ENCODE measurements at regions not wholly inside any gene's neighbourhood (a gene's known extent, or its start where the extent isn't known, plus 50 kb on each side); places are given as distances from the start of the nearest gene placed in this dataset.
"Not testable (repeated sequence)": the region's sequence is repeated elsewhere in the genome, so short reads cannot be mapped to it uniquely, and the experiment has no call there.

DNA sequence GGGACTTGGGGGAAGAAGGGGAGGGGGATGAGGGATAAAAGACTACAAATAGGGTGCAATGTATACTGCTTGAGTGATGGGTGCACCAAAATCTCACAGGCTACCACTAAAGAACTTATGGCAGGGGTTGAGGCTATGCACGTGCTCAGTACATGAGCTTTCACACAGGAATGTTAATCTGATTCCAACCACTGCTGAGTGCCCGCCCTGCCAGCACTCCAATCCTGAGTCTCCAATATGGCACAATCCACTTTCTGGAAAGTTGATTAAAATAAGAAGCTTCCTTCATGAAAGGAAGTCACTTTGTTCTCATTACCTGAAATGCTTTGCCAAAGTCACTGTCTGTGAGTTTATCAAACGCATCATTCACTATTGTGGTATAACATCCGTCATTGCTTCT, 463.0 kb downstream of the IRS2 start:
- no peak for DNase-seq
- Mint-ChIP-seq H3K4me1 (no peaks in the 10 kb centered on the region), H3K27me3 (ENCODE audit: low read depth in 3 of 3) (peaks cover 0 to 9% (median 7%) of the 10 kb centered on the region in 3 donors), H3K36me3 (no peaks in the 10 kb centered on the region), H3K27ac (no peak overlapping the region), H3K9me3 (no peaks in the 10 kb centered on the region), H3K4me3 (no peak overlapping the region)

DNA sequence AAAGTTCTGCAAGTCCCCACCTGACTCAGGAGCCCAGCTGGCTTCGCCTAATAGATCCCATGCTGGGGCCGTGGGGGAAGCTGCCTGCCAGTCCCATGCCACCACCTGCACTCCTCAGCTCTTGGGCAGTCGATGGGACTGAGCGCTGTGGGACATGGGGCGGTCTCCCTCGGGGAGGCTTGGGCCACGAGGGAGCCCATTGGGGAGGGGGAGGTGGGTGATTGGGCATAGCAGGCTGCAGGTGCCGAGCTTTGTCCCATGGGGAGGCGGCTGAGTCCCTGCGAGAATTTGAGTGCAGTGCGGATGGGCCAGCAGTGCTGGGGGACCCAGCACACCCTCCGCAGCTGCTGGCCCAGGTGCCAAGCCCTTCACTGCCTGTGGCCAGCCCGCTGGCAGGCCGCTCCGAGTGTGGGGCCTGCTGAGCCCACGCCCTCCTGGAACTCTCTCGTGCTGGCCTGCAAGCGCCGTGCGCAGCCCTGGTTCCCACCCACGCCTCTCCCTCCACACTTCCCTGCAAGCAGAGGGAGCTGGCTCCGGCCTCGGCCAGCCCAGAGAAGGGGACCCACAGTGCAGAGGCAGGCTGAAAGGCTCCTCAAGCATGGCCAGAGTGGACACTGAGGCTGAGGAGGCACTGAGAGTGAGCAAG, 467.3 kb downstream of the IRS2 start:
- Mint-ChIP-seq H3K4me1 (no peaks in the 10 kb centered on the region), H3K4me3 (no peak overlapping the region), H3K27me3 (ENCODE audit: low read depth in 3 of 3) (peaks cover 2 to 5% (median 2%) of the 10 kb centered on the region in 3 donors), H3K9me3 (peaks cover 0 to 5% (median 0%) of the 10 kb centered on the region in 6 donors), H3K36me3 (no peaks in the 10 kb centered on the region), H3K27ac (no peak overlapping the region)
- no peak for DNase-seq

DNA sequence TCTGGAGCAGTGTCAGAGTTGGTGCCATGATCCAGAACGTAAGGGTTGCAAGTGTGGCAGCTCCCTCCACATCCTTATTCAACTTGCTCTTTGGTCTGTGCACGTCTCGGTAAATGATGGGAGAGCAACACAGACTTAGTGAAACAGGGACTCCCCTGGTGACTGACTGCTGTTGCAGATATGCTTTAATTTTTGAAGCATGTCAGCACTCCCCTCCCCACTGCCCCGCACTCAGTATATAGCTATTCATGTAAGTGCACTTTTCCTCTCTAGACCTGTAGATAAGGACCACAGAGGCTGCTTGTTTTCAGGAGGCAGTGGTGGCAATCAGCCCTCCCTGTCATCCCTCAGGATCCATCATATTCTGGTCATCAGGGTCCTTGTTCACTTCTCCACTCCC, 470.9 kb downstream of the IRS2 start:
- H3K27me3 Mint-ChIP-seq (ENCODE audit: low read depth in 3 of 3), result peaks cover 2 to 4% (median 2%) of the 10 kb centered on the region in 3 donors
- DNase-seq, result no peak
- no peaks in the 10 kb centered on the region for H3K4me1 Mint-ChIP-seq
- no peak overlapping the region for H3K27ac Mint-ChIP-seq
- H3K9me3 Mint-ChIP-seq, result peaks cover 0 to 5% (median 0%) of the 10 kb centered on the region in 6 donors
- no peaks in the 10 kb centered on the region for H3K36me3 Mint-ChIP-seq
- no peak overlapping the region for H3K4me3 Mint-ChIP-seq

DNA sequence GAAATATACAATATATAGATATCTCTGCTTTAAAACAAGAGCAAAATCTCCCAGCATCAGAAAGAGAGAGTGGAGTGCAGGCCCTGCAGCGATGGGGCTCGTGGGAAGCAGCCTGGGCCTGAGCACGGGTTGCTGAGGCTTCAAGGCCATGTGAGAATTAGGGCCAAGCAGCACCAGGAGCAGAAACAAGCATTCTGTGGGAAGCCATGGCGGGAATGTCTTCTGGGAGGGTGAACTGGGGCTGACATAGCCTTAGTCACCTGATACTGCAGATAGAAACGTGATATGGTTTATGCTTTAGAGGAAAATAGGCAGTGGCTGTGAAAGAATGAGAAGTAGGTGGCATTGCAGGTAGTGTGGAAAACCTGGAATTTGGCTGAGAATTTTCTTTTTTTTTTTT, 472.3 kb downstream of the IRS2 start:
- no peak for DNase-seq
- Mint-ChIP-seq H3K27me3 (ENCODE audit: low read depth in 3 of 3) (peaks cover 2% of the 10 kb centered on the region in 3 donors), H3K4me1 (no peaks in the 10 kb centered on the region), H3K27ac (no peak overlapping the region), H3K4me3 (no peak overlapping the region), H3K36me3 (no peaks in the 10 kb centered on the region), H3K9me3 (peaks cover 0 to 5% (median 0%) of the 10 kb centered on the region in 6 donors)

DNA sequence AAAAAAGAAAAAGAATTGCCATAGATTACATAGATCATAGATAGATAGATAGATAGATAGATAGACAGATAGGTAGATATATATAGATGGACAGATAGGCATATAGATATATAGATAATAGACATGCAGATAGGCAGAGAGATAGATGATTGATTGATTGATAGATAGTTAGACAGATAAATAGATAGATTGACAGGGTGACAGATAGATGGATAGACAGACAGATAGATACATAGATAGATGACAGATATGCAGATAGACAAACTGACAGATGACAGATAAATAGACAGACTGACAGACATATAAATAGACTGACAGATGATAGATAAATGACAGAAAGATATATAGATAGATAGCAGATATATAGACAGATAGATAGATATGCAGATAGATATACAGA, 474.0 kb downstream of the IRS2 start:
- DNase-seq, result no peak
- Mint-ChIP-seq H3K9me3 (peaks cover 0 to 5% (median 0%) of the 10 kb centered on the region in 6 donors), H3K27me3 (ENCODE audit: low read depth in 3 of 3) (peaks cover 0 to 2% (median 0%) of the 10 kb centered on the region in 3 donors), H3K36me3 (no peaks in the 10 kb centered on the region), H3K4me1 (no peaks in the 10 kb centered on the region), H3K27ac (no peak overlapping the region), H3K4me3 (no peak overlapping the region)

DNA sequence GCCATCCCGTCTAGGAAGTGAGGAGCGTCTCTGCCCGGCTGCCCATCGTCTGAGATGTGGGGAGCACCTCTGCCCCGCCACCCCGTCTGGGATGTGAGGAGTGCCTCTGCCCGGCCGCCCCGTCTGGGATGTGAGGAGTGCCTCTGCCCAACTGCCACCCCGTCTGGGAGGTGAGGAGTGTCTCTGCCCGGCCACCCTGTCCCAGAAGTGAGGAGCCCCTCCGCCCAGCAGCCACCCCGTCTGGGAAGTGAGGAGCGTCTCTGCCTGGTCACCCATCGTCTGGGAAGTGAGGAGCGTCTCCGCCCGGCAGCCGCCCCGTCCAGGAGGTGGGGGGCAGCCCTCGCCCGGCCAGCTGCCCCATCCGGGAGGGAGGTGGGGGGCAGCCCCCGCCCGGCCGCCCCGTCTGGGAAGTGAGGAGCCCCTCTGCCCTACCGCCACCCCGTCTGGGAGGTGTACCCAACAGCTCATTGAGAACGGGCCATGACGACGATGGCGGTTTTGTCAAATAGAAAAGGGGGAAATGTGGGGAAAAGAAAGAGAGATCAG, 474.9 kb downstream of the IRS2 start:
- H3K36me3 Mint-ChIP-seq; H3K4me1 Mint-ChIP-seq; H3K9me3 Mint-ChIP-seq; DNase-seq; H3K27me3 Mint-ChIP-seq (ENCODE audit: low read depth in 3 of 3); H3K27ac Mint-ChIP-seq; H3K4me3 Mint-ChIP-seq: not testable (repeated sequence)

DNA sequence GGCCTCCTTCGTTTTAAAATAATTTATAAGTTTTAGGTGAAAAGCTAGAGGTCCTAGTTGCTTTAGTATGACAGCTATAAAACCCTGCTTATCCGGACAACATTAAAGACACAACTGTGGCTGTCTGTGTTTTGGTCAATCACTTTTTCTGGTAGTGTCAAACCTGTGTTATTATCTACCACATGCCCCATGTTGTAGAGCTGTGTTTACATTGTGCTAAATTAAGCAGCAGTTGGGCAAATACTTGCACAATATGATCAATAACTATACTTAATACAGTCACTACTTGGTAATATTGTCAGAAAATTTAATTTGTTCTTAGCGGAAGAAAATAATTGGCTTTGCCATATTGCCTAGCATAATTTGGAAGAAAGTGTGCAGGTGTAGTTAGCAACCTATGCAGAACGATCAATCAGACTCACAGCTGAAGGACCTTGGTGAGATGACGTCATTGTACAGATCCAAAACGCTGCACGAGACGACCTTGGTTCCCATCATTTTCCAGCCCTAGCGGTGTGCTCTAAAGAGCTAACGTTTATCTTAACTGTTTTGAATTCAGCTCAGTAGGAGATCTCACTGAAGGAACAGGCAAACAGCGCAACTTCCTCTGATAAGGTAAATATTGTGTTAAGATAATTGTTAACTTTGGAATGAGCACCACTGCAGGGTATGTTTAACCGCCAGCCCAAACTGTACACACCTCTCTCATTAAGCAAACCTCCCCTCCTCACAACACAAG, 476.6 kb downstream of the IRS2 start:
- Mint-ChIP-seq H3K27me3 (ENCODE audit: low read depth in 3 of 3) (peaks cover 0 to 4% (median 0%) of the 10 kb centered on the region in 3 donors), H3K9me3 (no peaks in the 10 kb centered on the region), H3K4me3 (no peak overlapping the region)

DNA sequence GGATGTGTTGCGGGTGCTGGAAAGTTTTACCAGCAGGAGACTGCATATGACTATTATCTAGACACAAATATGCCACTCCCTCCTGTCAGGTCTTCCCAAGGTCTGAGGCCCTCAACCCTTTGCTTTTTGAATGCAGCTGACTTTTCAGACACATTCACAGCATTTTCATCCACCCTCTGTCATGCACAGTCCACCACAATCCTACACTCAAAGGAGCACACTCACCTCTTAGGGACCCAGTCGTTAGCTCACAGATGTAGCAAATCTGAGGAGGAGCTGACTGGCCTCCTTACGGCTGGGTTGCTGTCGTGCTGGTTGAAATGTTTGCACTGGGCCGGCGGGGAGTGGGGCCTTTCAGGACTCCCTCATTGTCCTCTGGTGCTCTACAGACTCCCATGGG, 479.4 kb downstream of the IRS2 start:
- Mint-ChIP-seq H3K9me3 (no peaks in the 10 kb centered on the region), H3K36me3 (no peaks in the 10 kb centered on the region), H3K27ac (no peak overlapping the region), H3K4me3 (no peak overlapping the region), H3K27me3 (ENCODE audit: low read depth in 3 of 3) (peaks cover 0 to 2% (median 0%) of the 10 kb centered on the region in 3 donors), H3K4me1 (no peaks in the 10 kb centered on the region)
- no peak for DNase-seq

More for the DNA sequence above, 476.6 kb downstream of the IRS2 start:
- H3K27ac Mint-ChIP-seq, result no peak overlapping the region
- H3K36me3 Mint-ChIP-seq, result no peaks in the 10 kb centered on the region
- no peak for DNase-seq
- H3K4me1 Mint-ChIP-seq, result no peaks in the 10 kb centered on the region

DNA sequence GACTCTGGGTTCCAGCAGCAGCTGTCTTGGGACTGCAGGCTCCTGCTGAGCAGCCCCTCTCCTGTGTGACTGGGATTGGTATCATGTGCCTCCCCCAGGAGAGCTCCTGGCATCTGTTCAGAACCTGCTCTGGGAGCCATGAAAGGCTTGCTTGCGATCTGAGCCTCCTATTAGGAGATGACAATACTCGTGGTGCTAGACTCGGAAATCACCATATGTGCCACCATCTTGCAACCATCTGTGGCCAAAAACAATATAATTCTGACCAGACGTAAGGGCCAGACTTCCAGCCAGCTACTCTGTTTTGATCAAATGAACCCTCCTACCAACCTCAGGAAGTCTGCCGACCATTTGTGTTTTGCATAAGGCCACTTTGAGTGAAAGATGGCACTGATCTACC, 484.7 kb downstream of the IRS2 start:
- peaks cover 0 to 2% (median 0%) of the 10 kb centered on the region in 6 donors for H3K9me3 Mint-ChIP-seq
- no peak for DNase-seq
- H3K27ac Mint-ChIP-seq, result no peak overlapping the region
- no peak overlapping the region for H3K4me3 Mint-ChIP-seq
- peaks cover 0 to 4% (median 0%) of the 10 kb centered on the region in 3 donors for H3K36me3 Mint-ChIP-seq
- peaks cover 0 to 3% (median 0%) of the 10 kb centered on the region in 3 donors for H3K27me3 Mint-ChIP-seq (ENCODE audit: low read depth in 3 of 3)
- no peaks in the 10 kb centered on the region for H3K4me1 Mint-ChIP-seq

DNA sequence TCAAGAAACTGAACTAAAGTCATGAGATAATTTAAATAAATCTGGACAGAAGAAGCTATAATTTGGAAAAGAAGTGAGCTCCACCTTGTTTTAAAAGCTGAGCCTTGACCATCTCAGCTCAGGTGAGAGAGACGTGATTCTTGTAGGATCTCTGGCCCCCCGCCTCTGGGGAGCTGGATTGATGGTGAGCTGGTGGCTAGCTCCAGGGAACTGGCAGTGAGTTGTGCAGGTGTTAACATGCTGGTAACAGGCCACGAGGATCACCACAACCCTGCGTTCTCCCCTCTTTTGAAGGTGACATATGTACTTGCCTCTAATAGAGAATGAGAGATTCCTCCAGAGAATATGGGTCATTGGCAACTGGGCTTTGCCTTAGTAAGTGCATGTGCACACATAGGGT, 485.1 kb downstream of the IRS2 start:
- peaks cover 0 to 2% (median 0%) of the 10 kb centered on the region in 6 donors for H3K9me3 Mint-ChIP-seq
- no peaks in the 10 kb centered on the region for H3K4me1 Mint-ChIP-seq
- H3K36me3 Mint-ChIP-seq, result peaks cover 0 to 4% (median 0%) of the 10 kb centered on the region in 3 donors
- DNase-seq, result no peak
- peaks cover 0 to 3% (median 0%) of the 10 kb centered on the region in 3 donors for H3K27me3 Mint-ChIP-seq (ENCODE audit: low read depth in 3 of 3)
- H3K4me3 Mint-ChIP-seq, result no peak overlapping the region
- no peak overlapping the region for H3K27ac Mint-ChIP-seq

DNA sequence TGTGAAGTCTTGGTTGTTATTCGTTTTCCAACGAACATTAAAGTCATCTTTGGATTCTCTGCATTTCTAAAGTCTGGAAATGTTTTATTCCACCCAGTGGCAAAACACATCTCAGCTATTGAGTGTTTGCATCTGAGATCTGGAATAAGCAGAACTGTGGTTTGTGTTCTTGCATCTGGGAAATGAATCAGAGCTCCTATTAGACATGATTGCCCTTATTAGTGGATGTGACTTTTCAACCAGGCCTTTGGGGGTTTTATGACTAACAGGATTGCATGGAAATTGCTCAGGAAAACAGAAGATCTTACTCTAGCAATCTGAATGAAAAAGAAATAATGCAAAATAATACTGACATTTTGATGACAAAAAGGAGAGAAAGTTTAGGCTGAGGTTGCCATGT, 488.8 kb downstream of the IRS2 start:
- no peaks in the 10 kb centered on the region for H3K4me1 Mint-ChIP-seq
- no peak overlapping the region for H3K4me3 Mint-ChIP-seq

DNA sequence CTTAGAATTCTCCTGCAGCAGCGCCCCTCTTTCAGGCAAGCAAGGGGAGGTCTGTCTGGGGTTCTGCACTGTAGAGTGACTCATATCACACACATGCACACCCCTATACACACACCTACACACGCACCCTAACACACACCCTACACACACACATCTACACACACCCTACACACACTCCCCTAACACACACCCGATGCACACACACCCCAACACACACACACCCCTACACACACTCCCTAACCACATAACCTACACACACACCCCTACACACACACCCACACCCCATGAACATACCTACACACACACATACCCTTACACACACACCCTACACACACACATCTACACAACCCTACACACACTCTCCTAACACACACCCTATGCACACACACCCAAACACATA, 493.2 kb downstream of the IRS2 start:
- Mint-ChIP-seq H3K9me3 (peaks cover 0 to 9% (median 0%) of the 10 kb centered on the region in 6 donors), H3K4me1 (no peaks in the 10 kb centered on the region), H3K27ac (no peak overlapping the region), H3K36me3 (peaks cover 0 to 4% (median 0%) of the 10 kb centered on the region in 3 donors), H3K4me3 (no peak overlapping the region), H3K27me3 (ENCODE audit: low read depth in 3 of 3) (peaks cover 0 to 2% (median 0%) of the 10 kb centered on the region in 3 donors)
- no peak for DNase-seq

More for the DNA sequence above, 488.8 kb downstream of the IRS2 start:
- Mint-ChIP-seq H3K27me3 (ENCODE audit: low read depth in 3 of 3) (peaks cover 0 to 3% (median 0%) of the 10 kb centered on the region in 3 donors), H3K36me3 (peaks cover 0 to 4% (median 0%) of the 10 kb centered on the region in 3 donors), H3K9me3 (peaks cover 0 to 8% (median 0%) of the 10 kb centered on the region in 6 donors), H3K27ac (no peak overlapping the region)
- DNase-seq, result no peak

DNA sequence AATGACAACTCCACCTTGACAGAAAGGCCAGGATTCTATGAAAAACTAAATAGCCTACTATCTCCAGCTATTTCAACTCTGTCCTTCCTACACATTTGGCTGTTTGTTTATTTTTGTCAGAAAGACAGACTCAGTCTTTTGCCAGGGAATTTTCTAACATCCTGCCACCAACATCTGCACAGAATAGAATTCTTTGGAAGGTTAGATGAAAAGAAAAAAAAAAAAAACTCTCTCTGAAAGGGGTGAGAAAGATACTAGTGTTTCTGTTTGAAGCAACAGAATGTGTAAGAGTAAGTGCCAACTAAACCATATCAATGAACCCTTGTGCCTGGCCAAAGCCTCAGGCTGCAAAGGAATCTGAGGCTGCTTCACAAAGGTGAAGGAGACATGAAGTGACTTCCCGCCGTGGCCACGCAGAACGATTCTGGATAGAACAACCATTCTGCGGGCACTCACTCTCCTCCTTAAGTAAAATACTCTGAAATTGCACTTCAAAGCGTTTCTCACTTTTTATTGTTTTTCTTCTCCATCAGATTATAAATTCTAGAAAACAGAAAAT, 498.2 kb downstream of the IRS2 start:
- no peak for DNase-seq
- no peak overlapping the region for H3K4me3 Mint-ChIP-seq
- no peaks in the 10 kb centered on the region for H3K4me1 Mint-ChIP-seq
- peaks cover 0 to 4% (median 0%) of the 10 kb centered on the region in 3 donors for H3K27me3 Mint-ChIP-seq (ENCODE audit: low read depth in 3 of 3)
- peaks cover 0 to 2% (median 0%) of the 10 kb centered on the region in 6 donors for H3K9me3 Mint-ChIP-seq
- no peaks in the 10 kb centered on the region for H3K36me3 Mint-ChIP-seq
- no peak overlapping the region for H3K27ac Mint-ChIP-seq

DNA sequence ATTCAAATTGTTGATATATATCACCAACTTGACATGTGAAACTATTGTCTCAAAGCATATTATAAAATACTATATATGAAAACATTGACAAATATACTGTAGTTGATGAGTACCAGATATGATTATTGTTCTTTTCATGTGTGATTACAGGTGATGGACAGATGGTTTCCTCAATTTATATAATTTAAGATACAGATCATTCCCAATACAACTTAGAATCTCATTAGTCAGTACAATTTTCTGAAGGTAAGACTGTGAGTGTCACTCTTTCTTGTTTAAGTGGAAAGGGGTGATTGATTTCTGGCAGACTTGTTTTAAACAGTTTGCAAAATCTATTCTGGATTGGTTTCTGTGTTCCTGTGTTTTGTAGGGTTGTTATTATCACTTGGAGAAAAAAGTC, 498.8 kb downstream of the IRS2 start:
- no peak overlapping the region for H3K4me3 Mint-ChIP-seq
- no peak for DNase-seq
- no peaks in the 10 kb centered on the region for H3K4me1 Mint-ChIP-seq
- peaks cover 0 to 2% (median 0%) of the 10 kb centered on the region in 6 donors for H3K9me3 Mint-ChIP-seq
- H3K36me3 Mint-ChIP-seq, result no peaks in the 10 kb centered on the region
- peaks cover 0 to 4% (median 0%) of the 10 kb centered on the region in 3 donors for H3K27me3 Mint-ChIP-seq (ENCODE audit: low read depth in 3 of 3)
- no peak overlapping the region for H3K27ac Mint-ChIP-seq

Data from immature natural killer cell (primary cell).